ENCODE measurements at regions not wholly inside any gene's neighbourhood (a gene's known extent, or its start where the extent isn't known, plus 50 kb on each side); places are given as distances from the start of the nearest gene placed in this dataset.

DNA sequence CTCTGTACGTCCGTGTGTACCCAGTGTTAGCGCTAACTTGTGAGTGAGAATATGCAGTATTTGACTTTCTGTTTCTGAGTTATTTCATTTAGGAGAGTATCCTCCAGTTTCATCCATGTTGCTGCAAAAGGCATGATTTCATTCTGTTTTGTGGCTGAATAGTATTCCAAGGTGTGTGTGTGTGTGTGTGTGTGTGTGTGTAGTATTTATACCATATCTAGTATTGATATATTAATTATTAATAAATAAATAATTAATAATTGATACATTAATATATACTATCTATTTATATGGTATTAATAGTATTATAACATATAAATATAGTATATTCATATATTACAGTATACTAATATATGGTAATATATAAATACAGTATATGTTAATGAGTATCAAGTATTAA is 101.8 kb upstream of the CCND2 start (continued):
- no peak for TF ChIP-seq ZSCAN30 (tag by site-specific recombination; IDR thresholded peaks at IDR 0.05)
- TF ChIP-seq BCL11B (tag by site-specific recombination; IDR thresholded peaks at IDR 0.05; ENCODE audit: low read depth) = no peak
- no peak for TF ChIP-seq ZNF514 (tag by site-specific recombination; IDR thresholded peaks at IDR 0.05)

DNA sequence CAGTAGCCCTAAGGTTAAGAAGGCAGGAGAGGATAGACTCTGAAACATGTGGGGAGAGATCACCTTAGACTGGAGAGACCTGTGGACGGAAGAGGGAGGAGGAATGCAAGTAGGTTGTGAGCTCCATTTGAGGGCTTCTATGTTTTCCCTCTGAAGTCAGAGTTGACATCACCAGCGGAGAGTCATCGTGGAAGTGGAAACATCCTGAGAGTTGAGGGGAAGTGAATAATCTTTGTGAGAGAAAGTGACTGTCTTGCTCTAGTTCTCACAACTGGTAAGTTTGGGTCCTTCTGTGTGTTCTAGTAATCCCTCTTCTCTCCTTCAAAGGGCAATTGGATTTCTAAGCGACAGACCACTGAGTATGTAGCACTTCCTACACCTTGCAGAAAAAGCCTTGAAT is 103.6 kb upstream of the CCND2 start:
- Histone ChIP-seq H3K4me3 (ENCODE audit: low read depth, low read length) (no peak overlapping the region), H3K9me3 (ENCODE audit: control insufficient read depth, insufficient read depth, low read depth, low read length) (no peaks in the 10 kb centered on the region), H3K27ac (ENCODE audit: extremely low read depth, low read depth, low read length) (no peak overlapping the region), H3K4me1 (ENCODE audit: control insufficient read depth, insufficient read depth, low read length) (no peaks in the 10 kb centered on the region), H3K36me3 (ENCODE audit: control insufficient read depth in 2 of 2, insufficient read depth in 1 of 2, low read length in 2 of 2) (no peaks in the 10 kb centered on the region)
- no peak for TF ChIP-seq ZNF837 (tag by site-specific recombination; IDR thresholded peaks at IDR 0.05)
- no peak for TF ChIP-seq ZNF169 (tag by site-specific recombination; IDR thresholded peaks at IDR 0.05)
- no peak for TF ChIP-seq KLF16 (tag by site-specific recombination; IDR thresholded peaks at IDR 0.05)
- no peak for TF ChIP-seq ZNF37A (tag by site-specific recombination; IDR thresholded peaks at IDR 0.05)
- TF ChIP-seq ZNF624 (tag by site-specific recombination; IDR thresholded peaks at IDR 0.05) = no peak
- TF ChIP-seq ZNF10 (tag by site-specific recombination; IDR thresholded peaks at IDR 0.05) = no peak
- TF ChIP-seq ZNF24 (tag by site-specific recombination; IDR thresholded peaks at IDR 0.05) = no peak
- no peak for TF ChIP-seq ZNF266 (tag by site-specific recombination; IDR thresholded peaks at IDR 0.05; ENCODE audit: low read depth)
- TF ChIP-seq, protein P1, sequence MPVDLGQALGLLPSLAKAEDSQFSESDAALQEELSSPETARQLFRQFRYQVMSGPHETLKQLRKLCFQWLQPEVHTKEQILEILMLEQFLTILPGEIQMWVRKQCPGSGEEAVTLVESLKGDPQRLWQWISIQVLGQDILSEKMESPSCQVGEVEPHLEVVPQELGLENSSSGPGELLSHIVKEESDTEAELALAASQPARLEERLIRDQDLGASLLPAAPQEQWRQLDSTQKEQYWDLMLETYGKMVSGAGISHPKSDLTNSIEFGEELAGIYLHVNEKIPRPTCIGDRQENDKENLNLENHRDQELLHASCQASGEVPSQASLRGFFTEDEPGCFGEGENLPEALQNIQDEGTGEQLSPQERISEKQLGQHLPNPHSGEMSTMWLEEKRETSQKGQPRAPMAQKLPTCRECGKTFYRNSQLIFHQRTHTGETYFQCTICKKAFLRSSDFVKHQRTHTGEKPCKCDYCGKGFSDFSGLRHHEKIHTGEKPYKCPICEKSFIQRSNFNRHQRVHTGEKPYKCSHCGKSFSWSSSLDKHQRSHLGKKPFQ (tag by site-specific recombination; IDR thresholded peaks at IDR 0.05) = no peak
- TF ChIP-seq, protein P2, sequence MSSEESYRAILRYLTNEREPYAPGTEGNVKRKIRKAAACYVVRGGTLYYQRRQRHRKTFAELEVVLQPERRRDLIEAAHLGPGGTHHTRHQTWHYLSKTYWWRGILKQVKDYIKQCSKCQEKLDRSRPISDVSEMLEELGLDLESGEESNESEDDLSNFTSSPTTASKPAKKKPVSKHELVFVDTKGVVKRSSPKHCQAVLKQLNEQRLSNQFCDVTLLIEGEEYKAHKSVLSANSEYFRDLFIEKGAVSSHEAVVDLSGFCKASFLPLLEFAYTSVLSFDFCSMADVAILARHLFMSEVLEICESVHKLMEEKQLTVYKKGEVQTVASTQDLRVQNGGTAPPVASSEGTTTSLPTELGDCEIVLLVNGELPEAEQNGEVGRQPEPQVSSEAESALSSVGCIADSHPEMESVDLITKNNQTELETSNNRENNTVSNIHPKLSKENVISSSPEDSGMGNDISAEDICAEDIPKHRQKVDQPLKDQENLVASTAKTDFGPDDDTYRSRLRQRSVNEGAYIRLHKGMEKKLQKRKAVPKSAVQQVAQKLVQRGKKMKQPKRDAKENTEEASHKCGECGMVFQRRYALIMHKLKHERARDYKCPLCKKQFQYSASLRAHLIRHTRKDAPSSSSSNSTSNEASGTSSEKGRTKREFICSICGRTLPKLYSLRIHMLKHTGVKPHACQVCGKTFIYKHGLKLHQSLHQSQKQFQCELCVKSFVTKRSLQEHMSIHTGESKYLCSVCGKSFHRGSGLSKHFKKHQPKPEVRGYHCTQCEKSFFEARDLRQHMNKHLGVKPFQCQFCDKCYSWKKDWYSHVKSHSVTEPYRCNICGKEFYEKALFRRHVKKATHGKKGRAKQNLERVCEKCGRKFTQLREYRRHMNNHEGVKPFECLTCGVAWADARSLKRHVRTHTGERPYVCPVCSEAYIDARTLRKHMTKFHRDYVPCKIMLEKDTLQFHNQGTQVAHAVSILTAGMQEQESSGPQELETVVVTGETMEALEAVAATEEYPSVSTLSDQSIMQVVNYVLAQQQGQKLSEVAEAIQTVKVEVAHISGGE (tag by site-specific recombination; conservative IDR thresholded peaks at IDR 0.05; ENCODE audit: low read depth) = no peak
- no peak for TF ChIP-seq ZNF302 (tag by site-specific recombination; IDR thresholded peaks at IDR 0.05; ENCODE audit: low read depth)
- CTCF ChIA-PET = no interaction called here
- POLR2A ChIA-PET = no interaction called here

DNA sequence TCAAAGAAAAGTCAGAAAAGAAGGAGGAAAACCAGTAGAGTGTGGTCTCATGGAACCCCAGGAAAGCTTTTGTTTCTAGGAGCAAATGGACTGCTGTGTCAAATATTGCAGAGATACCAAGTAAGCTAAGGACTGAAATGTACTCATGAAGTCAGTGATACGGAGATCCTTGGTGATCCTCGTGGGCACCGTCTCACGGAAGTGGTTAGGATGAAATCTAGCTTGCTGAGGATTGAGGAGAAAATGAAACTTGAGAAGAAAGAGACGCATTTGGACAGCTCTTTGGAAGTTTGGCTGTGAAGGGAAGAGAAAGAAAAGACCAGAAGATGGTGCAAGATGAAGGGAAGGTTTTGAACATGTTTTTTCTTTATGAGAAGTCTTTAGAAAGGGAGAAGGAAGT is 104.0 kb upstream of the CCND2 start:
- H3K4me1 ChIP-seq (ENCODE audit: control insufficient read depth, insufficient read depth, low read length) = no peaks in the 10 kb centered on the region
- H3K4me3 ChIP-seq (ENCODE audit: low read depth, low read length) = no peak overlapping the region
- H3K27ac ChIP-seq (ENCODE audit: extremely low read depth, low read depth, low read length) = no peak overlapping the region
- no peak for TF ChIP-seq ZNF37A (tag by site-specific recombination; IDR thresholded peaks at IDR 0.05)
- TF ChIP-seq GFI1B (tag by site-specific recombination; IDR thresholded peaks at IDR 0.05) = no peak
- TF ChIP-seq ZNF626 (tag by site-specific recombination; IDR thresholded peaks at IDR 0.05) = no peak
- TF ChIP-seq, protein P3, sequence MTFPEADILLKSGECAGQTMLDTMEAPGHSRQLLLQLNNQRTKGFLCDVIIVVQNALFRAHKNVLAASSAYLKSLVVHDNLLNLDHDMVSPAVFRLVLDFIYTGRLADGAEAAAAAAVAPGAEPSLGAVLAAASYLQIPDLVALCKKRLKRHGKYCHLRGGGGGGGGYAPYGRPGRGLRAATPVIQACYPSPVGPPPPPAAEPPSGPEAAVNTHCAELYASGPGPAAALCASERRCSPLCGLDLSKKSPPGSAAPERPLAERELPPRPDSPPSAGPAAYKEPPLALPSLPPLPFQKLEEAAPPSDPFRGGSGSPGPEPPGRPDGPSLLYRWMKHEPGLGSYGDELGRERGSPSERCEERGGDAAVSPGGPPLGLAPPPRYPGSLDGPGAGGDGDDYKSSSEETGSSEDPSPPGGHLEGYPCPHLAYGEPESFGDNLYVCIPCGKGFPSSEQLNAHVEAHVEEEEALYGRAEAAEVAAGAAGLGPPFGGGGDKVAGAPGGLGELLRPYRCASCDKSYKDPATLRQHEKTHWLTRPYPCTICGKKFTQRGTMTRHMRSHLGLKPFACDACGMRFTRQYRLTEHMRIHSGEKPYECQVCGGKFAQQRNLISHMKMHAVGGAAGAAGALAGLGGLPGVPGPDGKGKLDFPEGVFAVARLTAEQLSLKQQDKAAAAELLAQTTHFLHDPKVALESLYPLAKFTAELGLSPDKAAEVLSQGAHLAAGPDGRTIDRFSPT (tag by site-specific recombination; IDR thresholded peaks at IDR 0.05) = no peak
- no peak for TF ChIP-seq ZNF529 (tag by site-specific recombination; IDR thresholded peaks at IDR 0.05; ENCODE audit: insufficient replicate concordance)
- no peak for TF ChIP-seq ZNF514 (tag by site-specific recombination; IDR thresholded peaks at IDR 0.05)
- TF ChIP-seq ZNF791 (tag by site-specific recombination; IDR thresholded peaks at IDR 0.05) = no peak
- TF ChIP-seq ZEB2 (tag by site-specific recombination; IDR thresholded peaks at IDR 0.05) = no peak
- TF ChIP-seq, protein P4, sequence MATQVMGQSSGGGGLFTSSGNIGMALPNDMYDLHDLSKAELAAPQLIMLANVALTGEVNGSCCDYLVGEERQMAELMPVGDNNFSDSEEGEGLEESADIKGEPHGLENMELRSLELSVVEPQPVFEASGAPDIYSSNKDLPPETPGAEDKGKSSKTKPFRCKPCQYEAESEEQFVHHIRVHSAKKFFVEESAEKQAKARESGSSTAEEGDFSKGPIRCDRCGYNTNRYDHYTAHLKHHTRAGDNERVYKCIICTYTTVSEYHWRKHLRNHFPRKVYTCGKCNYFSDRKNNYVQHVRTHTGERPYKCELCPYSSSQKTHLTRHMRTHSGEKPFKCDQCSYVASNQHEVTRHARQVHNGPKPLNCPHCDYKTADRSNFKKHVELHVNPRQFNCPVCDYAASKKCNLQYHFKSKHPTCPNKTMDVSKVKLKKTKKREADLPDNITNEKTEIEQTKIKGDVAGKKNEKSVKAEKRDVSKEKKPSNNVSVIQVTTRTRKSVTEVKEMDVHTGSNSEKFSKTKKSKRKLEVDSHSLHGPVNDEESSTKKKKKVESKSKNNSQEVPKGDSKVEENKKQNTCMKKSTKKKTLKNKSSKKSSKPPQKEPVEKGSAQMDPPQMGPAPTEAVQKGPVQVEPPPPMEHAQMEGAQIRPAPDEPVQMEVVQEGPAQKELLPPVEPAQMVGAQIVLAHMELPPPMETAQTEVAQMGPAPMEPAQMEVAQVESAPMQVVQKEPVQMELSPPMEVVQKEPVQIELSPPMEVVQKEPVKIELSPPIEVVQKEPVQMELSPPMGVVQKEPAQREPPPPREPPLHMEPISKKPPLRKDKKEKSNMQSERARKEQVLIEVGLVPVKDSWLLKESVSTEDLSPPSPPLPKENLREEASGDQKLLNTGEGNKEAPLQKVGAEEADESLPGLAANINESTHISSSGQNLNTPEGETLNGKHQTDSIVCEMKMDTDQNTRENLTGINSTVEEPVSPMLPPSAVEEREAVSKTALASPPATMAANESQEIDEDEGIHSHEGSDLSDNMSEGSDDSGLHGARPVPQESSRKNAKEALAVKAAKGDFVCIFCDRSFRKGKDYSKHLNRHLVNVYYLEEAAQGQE (tag by site-specific recombination; IDR thresholded peaks at IDR 0.05) = no peak
- POLR2A ChIA-PET = no interaction called here
- no peaks in the 10 kb centered on the region for H3K36me3 ChIP-seq (ENCODE audit: control insufficient read depth in 2 of 2, insufficient read depth in 1 of 2, low read length in 2 of 2)
- CTCF ChIA-PET = no interaction called here
- no peaks in the 10 kb centered on the region for H3K9me3 ChIP-seq (ENCODE audit: control insufficient read depth, insufficient read depth, low read depth, low read length)
